ENCODE measurements at regions not wholly inside any gene's neighbourhood (a gene's known extent, or its start where the extent isn't known, plus 50 kb on each side); places are given as distances from the start of the nearest gene placed in this dataset.

DNA sequence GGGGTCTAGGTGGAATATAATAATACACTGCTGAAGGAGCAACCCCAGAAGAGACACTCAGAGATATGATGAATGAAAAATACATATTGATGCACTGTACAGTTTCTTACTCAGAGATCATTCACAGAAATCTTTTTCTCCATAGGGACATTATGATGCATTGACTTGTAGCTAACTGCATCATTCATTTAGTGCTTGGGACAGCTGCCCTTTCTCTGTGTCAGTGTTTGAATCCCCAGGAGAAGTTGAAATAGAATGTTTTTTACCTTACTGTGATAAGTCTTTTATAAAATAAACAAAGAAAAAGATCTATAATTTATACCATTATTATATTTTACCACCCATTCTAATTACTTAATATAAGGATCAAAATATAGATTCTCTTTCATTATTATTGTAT, 91.7 kb upstream of the DSEL start:
- TF ChIP-seq, protein P1, sequence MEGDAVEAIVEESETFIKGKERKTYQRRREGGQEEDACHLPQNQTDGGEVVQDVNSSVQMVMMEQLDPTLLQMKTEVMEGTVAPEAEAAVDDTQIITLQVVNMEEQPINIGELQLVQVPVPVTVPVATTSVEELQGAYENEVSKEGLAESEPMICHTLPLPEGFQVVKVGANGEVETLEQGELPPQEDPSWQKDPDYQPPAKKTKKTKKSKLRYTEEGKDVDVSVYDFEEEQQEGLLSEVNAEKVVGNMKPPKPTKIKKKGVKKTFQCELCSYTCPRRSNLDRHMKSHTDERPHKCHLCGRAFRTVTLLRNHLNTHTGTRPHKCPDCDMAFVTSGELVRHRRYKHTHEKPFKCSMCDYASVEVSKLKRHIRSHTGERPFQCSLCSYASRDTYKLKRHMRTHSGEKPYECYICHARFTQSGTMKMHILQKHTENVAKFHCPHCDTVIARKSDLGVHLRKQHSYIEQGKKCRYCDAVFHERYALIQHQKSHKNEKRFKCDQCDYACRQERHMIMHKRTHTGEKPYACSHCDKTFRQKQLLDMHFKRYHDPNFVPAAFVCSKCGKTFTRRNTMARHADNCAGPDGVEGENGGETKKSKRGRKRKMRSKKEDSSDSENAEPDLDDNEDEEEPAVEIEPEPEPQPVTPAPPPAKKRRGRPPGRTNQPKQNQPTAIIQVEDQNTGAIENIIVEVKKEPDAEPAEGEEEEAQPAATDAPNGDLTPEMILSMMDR (conservative IDR thresholded peaks at IDR 0.05 in 1 of 2, IDR thresholded peaks at IDR 0.05 in 1 of 2; ENCODE audit: low read depth in 1 of 2, low read length in 2 of 2): no peak
- TF ChIP-seq EZH2 (IDR thresholded peaks at IDR 0.05; ENCODE audit: low read length, missing control alignments): no peak
